H1 (cell line): ENCODE measurements at regions not wholly inside any gene's neighbourhood (a gene's known extent, or its start where the extent isn't known, plus 50 kb on each side); places are given as distances from the start of the nearest gene placed in this dataset.
A peak's percentile ranks its signal among the peaks of the same experiment; 100 is the strongest.

Experiments used
- CTCF ChIA-PET: fragments of 300-600 bp; sonication (Branson Sonifier 250); formaldehyde crosslinking; loops from one replicate; lab custom pipeline; 2021; ENCODE audit not compliant: partially characterized antibody; lab: Charles Lee
- POLR2A ChIA-PET: fragments of 300-600 bp; sonication (Branson Sonifier 250); formaldehyde crosslinking; loops from one replicate; lab custom pipeline; 2021; ENCODE audit warnings: inconsistent platforms; ENCODE audit not compliant: partially characterized antibody; lab: Charles Lee
- DNase-seq, 2 experiments: peaks; one replicate each; pipeline versions ENCODE4 v3.0.0 to v3.0.0-alpha.2; 2010 to 2022; ENCODE audit warnings: low spot score in 2 of 2, low read depth in 1 of 2, mixed read lengths in 1 of 2
- FAIRE-seq: peaks from 2 replicates; lab custom pipeline; 2011; peaks lifted over from hg19 to GRCh38; lab: Jason Lieb, UNC
- H2AFZ ChIP-seq: 2 replicates; pipeline ENCODE4 v1.8.1; 2012; ENCODE audit warnings: low read length, inconsistent platforms
- H2AK5ac ChIP-seq: 2 replicates; pipeline ENCODE4 v1.6.1; 2013; ENCODE audit warnings: low read depth, low read length
- H2BK120ac ChIP-seq: replicated peaks from 2 replicates; pipeline ENCODE3; 2013; ENCODE audit warnings: low read depth, low read length, inconsistent platforms
- H2BK12ac ChIP-seq: 2 replicates; pipeline ENCODE4 v1.6.1; 2013; ENCODE audit warnings: low read depth, low read length
- H2BK15ac ChIP-seq: 2 replicates; pipeline ENCODE4 v1.6.1; 2013; ENCODE audit warnings: low read length
- H2BK20ac ChIP-seq: 2 replicates; pipeline ENCODE4 v1.6.1; 2013; ENCODE audit warnings: low read length
- H2BK5ac ChIP-seq: 2 replicates; pipeline ENCODE4 v1.6.1; 2013; ENCODE audit warnings: low read depth, low read length
- H3K14ac ChIP-seq: 2 replicates; pipeline ENCODE4 v1.6.1; 2013; ENCODE audit warnings: inconsistent platforms; ENCODE audit not compliant: insufficient read length
- H3K18ac ChIP-seq: 2 replicates; pipeline ENCODE4 v1.6.1; 2013; ENCODE audit warnings: low read length; ENCODE audit errors: extremely low read depth
- H3K23ac ChIP-seq: 2 replicates; pipeline ENCODE4 v1.6.1; 2013; ENCODE audit warnings: inconsistent platforms; ENCODE audit not compliant: insufficient read length
- H3K23me2 ChIP-seq: 2 replicates; pipeline ENCODE4 v1.6.1; 2013; ENCODE audit warnings: low read depth, low read length
- H3K27ac ChIP-seq: 2 replicates; pipeline ENCODE4 v1.6.1; 2011; ENCODE audit warnings: low read depth, low read length, inconsistent platforms
- H3K27me3 ChIP-seq, 4 experiments: replicated peaks in 1 of 4; 1 replicate in 1 of 4; 2 replicates in 3 of 4; pipeline versions ENCODE4 v1.6.1 to v1.8.1; 2011 to 2013; ENCODE audit warnings: low read length in 3 of 4, mild to moderate bottlenecking in 3 of 4, inconsistent platforms in 2 of 4, mixed read lengths in 2 of 4, moderate library complexity in 1 of 4; ENCODE audit not compliant: control insufficient read depth in 3 of 4, insufficient read depth in 3 of 4; ENCODE audit errors: extremely low read depth in 1 of 4
- H3K36me3 ChIP-seq, 4 experiments: 2 replicates each; pipeline versions ENCODE4 v1.6.1 to v1.8.1; 2011 to 2013; ENCODE audit warnings: mild to moderate bottlenecking in 4 of 4, low read length in 3 of 4, moderate library complexity in 2 of 4, control low read depth in 1 of 4, inconsistent platforms in 1 of 4; ENCODE audit not compliant: insufficient read depth in 4 of 4, control insufficient read depth in 2 of 4
- H3K4ac ChIP-seq: replicated peaks from 2 replicates; pipeline ENCODE3; 2013; ENCODE audit warnings: low read length, low read depth, mixed read lengths, inconsistent platforms; ENCODE audit not compliant: insufficient read length
- H3K4me1 ChIP-seq, 4 experiments: replicated peaks in 1 of 4; 1 replicate in 1 of 4; 2 replicates in 3 of 4; pipeline versions ENCODE4 v1.6.1 to v1.8.1; 2011 to 2013; ENCODE audit warnings: low read length in 3 of 4, inconsistent platforms in 2 of 4, mixed read lengths in 1 of 4; ENCODE audit not compliant: insufficient read depth in 4 of 4, control insufficient read depth in 3 of 4
- H3K4me2 ChIP-seq, 2 experiments: 2 replicates each; pipeline versions ENCODE4 v1.6.1 to v1.8.1; 2011 to 2013; ENCODE audit warnings: low read depth in 2 of 2, low read length in 2 of 2, control low read depth in 1 of 2, inconsistent platforms in 1 of 2, mild to moderate bottlenecking in 1 of 2; ENCODE audit not compliant: insufficient read depth in 1 of 2
- H3K4me3 ChIP-seq, 4 experiments: fragments of 200-600, 300-600 bp in 1 of 4; sonication (generic), shearing (Covaris generic), sonication (Bioruptor Twin) in 1 of 4; 2 replicates each; pipeline versions ENCODE4 v1.5.1 to v1.8.1; 2011 to 2016; ENCODE audit warnings: low read length in 4 of 4, low read depth in 3 of 4, control low read depth in 2 of 4, inconsistent platforms in 2 of 4, mild to moderate bottlenecking in 2 of 4, mixed read lengths in 1 of 4, moderate library complexity in 1 of 4; ENCODE audit not compliant: insufficient read depth in 2 of 4; ENCODE audit errors: extremely low read depth in 1 of 4
- H3K56ac ChIP-seq: replicated peaks from 2 replicates; pipeline ENCODE3; 2013; ENCODE audit warnings: low read depth, mild to moderate bottlenecking, mixed read lengths, low read length, inconsistent platforms; ENCODE audit not compliant: insufficient read length
- H3K79me1 ChIP-seq: 2 replicates; pipeline ENCODE4 v1.6.1; 2013; ENCODE audit warnings: low read depth, low read length, control low read depth
- H3K79me2 ChIP-seq, 2 experiments: 2 replicates each; pipeline versions ENCODE4 v1.6.1 to v1.8.1; 2012 to 2013; ENCODE audit warnings: low read length in 2 of 2, mild to moderate bottlenecking in 2 of 2, inconsistent platforms in 1 of 2; ENCODE audit not compliant: insufficient read depth in 2 of 2, control insufficient read depth in 1 of 2
- H3K9ac ChIP-seq, 4 experiments: replicated peaks in 1 of 4; 1 replicate in 1 of 4; 2 replicates in 3 of 4; pipeline versions ENCODE4 v1.6.1 to v1.8.1; 2011 to 2013; ENCODE audit warnings: low read depth in 3 of 4, low read length in 3 of 4, control low read depth in 2 of 4, mild to moderate bottlenecking in 2 of 4, moderate library complexity in 2 of 4, inconsistent platforms in 1 of 4; ENCODE audit errors: extremely low read depth in 1 of 4
- H3K9me3 ChIP-seq, 2 experiments: 2 replicates each; pipeline versions ENCODE4 v1.6.1 to v1.8.1; 2012 to 2013; ENCODE audit warnings: mild to moderate bottlenecking in 2 of 2, moderate library complexity in 2 of 2, control low read depth in 1 of 2, inconsistent platforms in 1 of 2, low read depth in 1 of 2, low read length in 1 of 2, mixed read lengths in 1 of 2; ENCODE audit not compliant: insufficient read depth in 2 of 2
- H4K20me1 ChIP-seq, 2 experiments: replicated peaks in 1 of 2; 2 replicates each; pipeline versions ENCODE3 to v1.8.1; 2011 to 2013; ENCODE audit warnings: inconsistent platforms in 2 of 2, low read length in 2 of 2, mild to moderate bottlenecking in 1 of 2; ENCODE audit not compliant: insufficient read depth in 2 of 2, control insufficient read depth in 1 of 2
- H4K5ac ChIP-seq: 2 replicates; pipeline ENCODE4 v1.6.1; 2013; ENCODE audit warnings: low read length, low read depth, mixed read lengths, inconsistent platforms; ENCODE audit not compliant: insufficient read length
- H4K8ac ChIP-seq: 2 replicates; pipeline ENCODE4 v1.8.0; 2013; ENCODE audit warnings: mild to moderate bottlenecking, moderate library complexity, low read length, inconsistent platforms; ENCODE audit not compliant: insufficient read depth; ENCODE audit errors: extremely low read depth
- H4K91ac ChIP-seq: replicated peaks from 2 replicates; pipeline ENCODE3; 2013; ENCODE audit warnings: low read length, mixed read lengths, inconsistent platforms; ENCODE audit not compliant: insufficient read length
- ATF2 ChIP-seq: IDR thresholded peaks from 2 replicates; pipeline ENCODE4 v1.6.1; 2012; ENCODE audit warnings: low read length, inconsistent platforms
- BACH1 ChIP-seq: IDR thresholded peaks from 2 replicates; pipeline ENCODE4 v1.6.1; 2012; ENCODE audit warnings: low read length, improper control_type of control experiment
- EP300 ChIP-seq, 2 experiments: IDR thresholded peaks; 1 replicate in 1 of 2; 2 replicates in 1 of 2; pipeline ENCODE4 v1.6.1; 2011 to 2012; ENCODE audit warnings: low read depth in 2 of 2, low read length in 2 of 2, mild to moderate bottlenecking in 2 of 2, borderline replicate concordance in 1 of 2, inconsistent platforms in 1 of 2, moderate library complexity in 1 of 2
- FOSL1 ChIP-seq: IDR thresholded peaks from 2 replicates; pipeline ENCODE4 v1.6.1; 2011; ENCODE audit warnings: mild to moderate bottlenecking, low read depth, low read length, moderate library complexity; ENCODE audit not compliant: insufficient read depth
- POLR2AphosphoS5 ChIP-seq: IDR thresholded peaks from 2 replicates; pipeline ENCODE4 v1.6.1; 2011; ENCODE audit warnings: low read depth, low read length
- RFX5 ChIP-seq: IDR thresholded peaks from 2 replicates; pipeline ENCODE4 v1.6.1; 2011; ENCODE audit warnings: low read depth, low read length, improper control_type of control experiment, borderline replicate concordance
- RNF2 ChIP-seq: fragments of 200-900, 300-1000 bp; sonication (generic); IDR thresholded peaks from 2 replicates; pipeline ENCODE4 v1.7.1; 2016; ENCODE audit warnings: borderline replicate concordance, low read depth, mild to moderate bottlenecking, antibody characterized with exemption, low read length; ENCODE audit not compliant: poor library complexity, severe bottlenecking; ENCODE audit errors: missing control alignments
- RXRA ChIP-seq: IDR thresholded peaks from 2 replicates; pipeline ENCODE4 v1.6.1; 2011; ENCODE audit warnings: low read depth, mild to moderate bottlenecking, low read length, moderate library complexity; ENCODE audit not compliant: insufficient read depth
- SP1 ChIP-seq: IDR thresholded peaks from 2 replicates; pipeline ENCODE4 v1.6.1; 2011; ENCODE audit warnings: low read depth, low read length
- SP4 ChIP-seq: IDR thresholded peaks from 2 replicates; pipeline ENCODE4 v1.6.1; 2012; ENCODE audit warnings: low read length, inconsistent platforms
- TBP ChIP-seq: IDR thresholded peaks from 2 replicates; pipeline ENCODE4 v1.6.1; 2011; ENCODE audit warnings: low read depth, low read length, improper control_type of control experiment
- WGBS, 2 experiments: shearing (Covaris generic) in 1 of 2; methylation state at CpG; one replicate each; pipeline versions ENCODE4 v1.1.6 to v1.1.7; 2013 to 2015; ENCODE audit warnings: low lambda C conversion rate in 2 of 2, mixed read lengths in 2 of 2, inconsistent platforms in 1 of 2, low coverage in 1 of 2, missing lambda C conversion rate in 1 of 2; ENCODE audit not compliant: insufficient replicate concordance in 2 of 2, insufficient coverage in 1 of 2, insufficient read length in 1 of 2; ENCODE audit errors: extremely low coverage in 1 of 2, missing lambda C conversion rate in 1 of 2; 5-methylcytosine and 5-hydroxymethylcytosine counted together

GRCh38 chr13:73399347-73400216 lies 340.8 kb downstream of the KLF5 start:
- Histone ChIP-seq H3K23ac (no peak overlapping the region), H2BK120ac (no peak overlapping the region), H3K14ac (no peak overlapping the region), H2AK5ac (no peak overlapping the region), H3K4me3 (no peak overlapping the region), H3K18ac (no peak overlapping the region), H3K36me3 (no peaks in the 10 kb centered on the region), H3K27ac (no peak overlapping the region), H2AFZ (0 out of 2 replicates have a peak overlapping the region, but pooled peaks have one; percentile 8), H3K56ac (no peak overlapping the region), H3K9ac (no peak overlapping the region), H4K8ac (no peak overlapping the region), H3K79me1 (no peaks in the 10 kb centered on the region), H2BK12ac (no peak overlapping the region), H3K23me2 (no peaks in the 10 kb centered on the region), H3K4ac (no peak overlapping the region), H4K91ac (no peak overlapping the region), H2BK15ac (no peak overlapping the region), H3K9me3 (no peaks in the 10 kb centered on the region), H3K27me3 (no peaks in the 10 kb centered on the region), H2BK5ac (no peak overlapping the region), H3K79me2 (no peaks in the 10 kb centered on the region), H4K5ac (no peak overlapping the region), H3K4me2 (no peak overlapping the region), H2BK20ac (no peak overlapping the region), H4K20me1 (no peaks in the 10 kb centered on the region), H3K4me1 (peaks cover 0 to 5% (median 1%) of the 10 kb centered on the region in 4 experiments; a peak in 2 of 7 replicates)
- no peak for DNase-seq
- peak; percentile 24 for FAIRE-seq
- ChIA-PET POLR2A (no interaction called here), CTCF (no interaction called here)
- WGBS, 2 experiments, result 88% methylated on average over 10 of the region's 10 CpGs; no CpG with 5 or more reads in 1 of the 2 experiments
- TF ChIP-seq FOSL1 (no peak), RNF2 (no peak), EP300 (IDR thresholded peaks at IDR 0.05; ENCODE audit: borderline replicate concordance in 1 of 2, low read depth in 2 of 2, low read length in 2 of 2) (no peak), SP1 (no peak), TBP (no peak), POLR2AphosphoS5 (no peak), BACH1 (no peak), ATF2 (no peak), RFX5 (no peak), RXRA (no peak), SP4 (no peak)
